ENCODE measurements at regions not wholly inside any gene's neighbourhood (a gene's known extent, or its start where the extent isn't known, plus 50 kb on each side); places are given as distances from the start of the nearest gene placed in this dataset.
A peak's percentile ranks its signal among the peaks of the same experiment; 100 is the strongest.

DNA sequence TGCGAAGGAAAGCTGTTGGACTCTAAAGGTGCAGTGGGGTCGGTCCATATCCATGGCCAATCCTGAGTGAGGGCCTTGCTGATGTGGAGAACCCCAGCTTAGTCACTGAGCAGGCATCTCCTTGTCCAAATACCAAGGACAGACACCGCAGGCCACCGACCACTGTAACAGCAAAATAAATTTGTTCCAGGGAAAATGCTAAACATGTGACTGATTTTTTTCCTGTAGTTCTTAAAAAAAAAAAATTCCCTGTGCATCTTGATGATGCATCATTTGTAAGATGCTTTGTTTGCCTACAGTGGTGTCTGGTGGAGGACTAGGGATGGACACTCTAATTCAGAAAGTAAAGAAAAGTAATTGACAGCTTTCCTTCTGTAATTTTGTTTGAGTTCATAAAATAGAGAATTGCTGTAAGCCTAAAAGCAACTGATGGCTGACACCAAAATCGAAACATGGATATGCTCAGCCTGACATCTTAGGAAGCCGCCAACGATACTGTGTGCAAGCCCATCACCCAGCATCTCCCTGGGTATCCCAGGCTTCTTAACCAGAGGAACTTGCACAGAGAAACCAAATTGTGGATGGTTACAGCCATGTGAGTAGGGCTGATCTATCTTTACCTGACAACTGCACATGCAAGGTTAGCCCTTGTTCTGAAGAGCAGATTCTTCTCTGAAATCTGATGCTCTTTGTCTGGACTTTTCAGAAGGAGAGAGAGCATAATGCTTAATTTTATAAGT is 188.6 kb downstream of the ARL4C start:
- DNase-seq (ENCODE audit: low read depth in 2 of 2), result no peak

- DNase-seq (ENCODE audit: low read depth in 2 of 2), result no peak
Observed at GRCh38 chr2:234307322-234307961, 189.4 kb downstream of the ARL4C start.

- DNase-seq (ENCODE audit: low read depth in 2 of 2), result no peak
Observed at GRCh38 chr2:234306426-234307173, 190.3 kb downstream of the ARL4C start.

DNA sequence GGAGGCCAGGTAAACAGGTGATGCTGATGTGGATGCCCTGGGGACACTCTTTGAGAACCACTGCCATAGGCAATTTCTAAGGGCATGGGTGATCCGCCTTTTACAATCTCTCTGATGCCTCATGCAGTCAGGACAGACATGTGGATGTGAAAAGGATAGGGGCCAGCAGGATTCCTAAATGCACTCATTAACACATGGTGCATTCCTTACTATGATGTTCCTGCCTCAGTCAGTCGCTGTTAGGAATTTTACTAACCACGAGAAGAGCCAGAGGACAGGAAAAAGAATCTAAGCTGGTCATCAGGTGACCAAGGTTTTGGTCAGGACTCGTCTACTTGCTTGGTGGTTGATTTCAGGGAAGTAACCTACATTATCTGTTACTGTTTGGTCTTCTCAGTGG is 191.0 kb downstream of the ARL4C start:
- DNase-seq (ENCODE audit: low read depth in 2 of 2), result no peak

GRCh38 chr2:234304950-234305349 is 191.9 kb downstream of the ARL4C start:
- no peak for DNase-seq (ENCODE audit: low read depth in 2 of 2)

DNA sequence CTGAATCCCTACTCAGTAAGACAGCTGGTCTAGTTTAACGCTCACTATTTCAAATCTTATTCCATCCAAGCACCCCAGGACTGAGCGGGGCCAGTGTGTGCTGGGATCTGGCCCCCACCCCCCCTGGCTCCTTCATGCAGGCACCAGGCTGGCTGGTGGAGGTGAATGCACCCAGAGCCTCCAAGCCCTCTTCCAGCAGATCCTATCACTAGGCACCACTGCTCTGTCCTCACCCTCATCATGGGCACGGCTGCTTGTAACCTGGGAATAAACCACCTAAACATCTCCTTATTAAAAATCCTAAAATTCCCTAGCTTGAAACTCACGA is 194.3 kb downstream of the ARL4C start:
- DNase-seq (ENCODE audit: low read depth in 2 of 2), result no peak

DNA sequence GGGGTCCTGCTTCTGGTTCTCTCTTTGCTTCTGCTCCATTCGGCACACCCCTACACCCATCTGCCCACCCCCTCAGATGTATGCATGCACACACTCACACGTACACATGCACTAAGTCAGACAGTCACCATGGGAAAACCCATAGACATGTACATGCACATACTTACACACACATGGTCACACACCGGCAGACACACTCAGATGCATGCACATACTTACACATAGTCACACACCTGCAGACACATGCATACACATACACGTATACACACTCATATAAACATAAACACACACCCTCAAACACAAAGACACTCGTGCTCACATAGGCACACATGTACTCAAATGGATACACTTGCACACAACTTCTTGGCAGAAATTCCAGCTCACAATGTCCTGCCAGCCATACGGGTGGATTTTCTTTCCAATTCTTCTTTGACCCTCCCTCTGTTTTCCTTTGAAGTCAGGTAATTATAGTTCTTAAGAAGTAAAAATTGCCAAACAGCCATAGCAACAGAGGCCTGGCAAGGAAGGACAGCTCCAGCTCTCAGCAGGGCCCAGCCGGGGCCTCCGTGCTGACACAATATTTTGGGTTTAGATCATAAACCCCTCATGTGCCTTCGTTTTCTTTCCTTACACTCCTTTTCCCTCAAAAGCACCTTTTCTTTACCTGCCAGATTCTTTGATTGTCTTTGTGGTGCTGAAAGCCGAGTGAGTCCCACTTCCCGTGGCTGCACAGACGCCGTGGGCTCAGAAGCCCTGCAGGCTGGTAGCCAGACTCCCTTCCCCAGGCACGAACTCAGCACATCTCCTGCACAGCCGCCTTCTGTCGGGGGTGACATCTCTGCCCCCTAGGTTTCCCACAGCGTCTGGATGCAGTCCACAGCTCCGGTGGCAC is 195.7 kb downstream of the ARL4C start:
- DNase-seq (ENCODE audit: low read depth in 2 of 2), result no peak

GRCh38 chr2:234300391-234300925 is 196.4 kb downstream of the ARL4C start:
- DNase-seq (ENCODE audit: low read depth in 2 of 2), result no peak

GRCh38 chr2:234298918-234299317 is 198.0 kb downstream of the ARL4C start:
- no peak for DNase-seq (ENCODE audit: low read depth in 2 of 2)

- no peak for DNase-seq (ENCODE audit: low read depth in 2 of 2)
Observed at GRCh38 chr2:234296991-234297390, 199.9 kb downstream of the ARL4C start.

GRCh38 chr2:234293973-234294372 is 202.9 kb downstream of the ARL4C start:
- peak in 1 of 2 donors; percentile 49 for DNase-seq (ENCODE audit: low read depth in 2 of 2)

DNA sequence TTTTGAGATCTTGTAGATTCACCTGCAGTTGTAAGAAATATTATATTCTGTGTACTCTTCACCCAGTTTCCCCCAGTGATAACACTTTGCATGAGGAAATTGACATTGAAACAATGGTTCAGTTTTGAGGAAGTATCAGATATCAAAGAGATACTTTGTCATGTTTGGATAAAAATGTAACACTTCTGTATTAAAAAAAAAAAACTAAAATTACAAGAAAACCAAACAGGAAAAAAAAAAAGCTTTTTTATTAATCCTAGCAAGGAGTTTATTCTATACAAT is 204.0 kb downstream of the ARL4C start:
- no peak for DNase-seq (ENCODE audit: low read depth in 2 of 2)

DNA sequence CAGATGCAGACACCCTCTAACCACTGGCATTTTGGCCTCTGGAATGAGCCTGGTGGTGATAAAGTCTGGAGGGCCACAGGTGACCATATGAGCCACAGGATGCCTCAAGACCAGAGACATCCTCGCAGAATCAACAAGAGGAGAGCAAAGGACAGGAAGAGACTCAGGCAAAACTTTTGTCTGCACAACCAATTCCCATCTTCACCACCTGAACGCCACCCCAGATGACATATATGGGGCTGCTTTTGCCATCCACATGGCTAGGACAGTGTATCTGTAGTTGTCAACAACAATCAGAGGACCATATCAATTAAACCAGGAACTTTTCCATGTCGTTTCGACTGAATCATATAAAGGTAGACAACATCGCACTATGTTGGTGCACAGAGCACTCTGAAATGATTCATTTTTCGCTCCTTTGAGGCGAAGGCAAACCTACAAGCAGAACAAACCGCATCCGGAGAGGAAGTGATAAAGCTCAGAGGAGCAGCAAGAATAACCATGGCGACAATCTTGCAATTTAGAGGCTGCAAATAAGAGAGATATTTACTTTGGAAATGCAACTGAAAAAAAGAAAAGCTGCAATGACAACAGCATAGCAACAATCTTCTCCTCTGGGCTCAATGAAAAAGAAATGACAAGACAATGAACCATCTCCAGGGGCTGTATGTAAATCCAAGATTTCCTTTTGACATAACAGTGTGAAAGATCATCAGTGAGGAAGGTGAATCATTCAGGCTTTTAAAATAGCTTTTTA is 204.5 kb downstream of the ARL4C start:
- peak in 1 of 2 donors; percentile 85 for DNase-seq (ENCODE audit: low read depth in 2 of 2)

DNA sequence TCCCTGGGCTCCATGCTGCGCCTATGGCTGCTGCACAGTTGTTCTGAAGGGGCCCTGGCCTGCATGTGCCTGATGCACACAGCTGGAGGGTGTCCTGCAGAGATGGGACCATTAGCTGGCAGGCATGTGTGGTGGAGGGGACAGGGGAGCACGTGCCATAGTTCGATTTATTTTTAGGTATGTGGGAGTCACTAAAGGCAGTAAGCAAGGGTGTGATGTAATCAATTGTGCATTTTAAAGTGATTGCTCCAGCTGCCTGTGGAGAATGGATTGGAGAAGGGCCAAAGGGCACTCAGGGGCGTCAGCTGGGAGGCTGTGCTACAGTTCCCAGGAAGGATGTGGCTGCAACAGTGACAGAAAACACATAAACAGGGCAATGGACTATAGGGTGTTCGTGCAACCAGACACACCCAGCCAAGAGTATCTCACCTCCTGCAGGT is 205.1 kb downstream of the ARL4C start:
- DNase-seq (ENCODE audit: low read depth in 2 of 2), result peak; percentile 32 to 72

DNA sequence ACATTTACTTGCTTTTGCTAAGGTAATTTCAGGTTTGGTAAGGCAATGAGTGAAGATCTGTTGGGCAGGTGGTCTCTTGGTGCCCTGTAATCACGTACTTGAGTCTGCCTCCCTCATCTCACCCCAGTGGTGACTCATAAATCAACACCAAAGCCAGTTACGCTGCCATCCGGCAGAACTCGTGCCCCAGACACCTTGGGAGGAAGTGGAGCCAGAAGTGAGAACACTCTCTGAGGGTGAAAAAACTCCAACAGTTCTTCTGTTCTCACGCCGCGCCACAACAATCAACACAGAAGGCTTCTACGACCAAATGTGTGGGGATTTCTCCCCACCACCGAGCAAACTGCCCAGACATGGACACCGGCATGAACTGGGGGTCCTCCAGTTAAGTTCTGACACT is 206.2 kb downstream of the ARL4C start:
- DNase-seq (ENCODE audit: low read depth in 2 of 2), result peak in 1 of 2 donors; percentile 81

GRCh38 chr2:234289834-234290590 is 206.9 kb downstream of the ARL4C start:
- DNase-seq (ENCODE audit: low read depth in 2 of 2), result no peak

DNA sequence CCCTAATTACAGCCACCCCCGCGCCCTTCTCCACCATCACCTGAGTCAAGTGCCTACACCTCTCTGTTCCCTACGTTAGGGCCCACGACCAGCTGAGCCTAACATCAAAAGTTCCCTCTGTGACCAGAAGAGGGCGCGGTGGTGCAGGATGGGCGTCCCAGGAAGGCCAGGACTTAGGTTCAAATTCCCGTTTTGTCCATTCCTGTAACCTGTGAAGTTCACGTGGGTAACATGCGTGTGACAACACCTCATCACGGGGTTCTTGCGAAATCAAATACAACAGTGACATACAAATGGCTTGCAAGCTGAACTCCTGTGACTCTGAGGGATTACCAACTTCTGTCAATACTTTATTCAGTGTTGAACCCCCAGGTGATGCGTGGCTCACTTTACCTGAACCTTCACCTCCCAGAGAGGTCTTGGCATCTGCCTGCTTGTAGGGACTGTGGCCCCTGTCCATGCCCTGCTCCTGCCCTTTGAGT is 207.9 kb downstream of the ARL4C start:
- DNase-seq (ENCODE audit: low read depth in 2 of 2), result peak; percentile 57 to 65

DNA sequence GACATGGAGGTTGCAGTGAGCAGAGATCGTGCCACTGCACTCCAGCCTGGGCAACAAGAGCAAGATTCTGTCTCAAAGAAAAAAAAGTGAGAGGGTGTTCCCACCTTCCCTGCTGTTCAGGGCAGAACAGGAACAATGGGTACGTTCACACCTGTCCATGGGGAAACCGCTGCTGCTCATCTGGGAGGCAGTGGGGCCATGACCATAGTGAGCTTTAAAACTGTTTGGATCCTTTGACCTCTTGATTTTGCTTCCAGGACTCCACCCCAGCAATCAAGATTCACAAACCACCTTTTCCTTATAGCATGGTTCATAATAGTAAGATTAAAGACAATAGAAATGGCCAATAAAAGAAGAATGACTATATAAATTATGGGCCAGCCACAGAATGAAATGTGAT is 209.2 kb downstream of the ARL4C start:
- no peak for DNase-seq (ENCODE audit: low read depth in 2 of 2)

GRCh38 chr2:234286956-234287355 is 209.9 kb downstream of the ARL4C start:
- no peak for DNase-seq (ENCODE audit: low read depth in 2 of 2)

DNA sequence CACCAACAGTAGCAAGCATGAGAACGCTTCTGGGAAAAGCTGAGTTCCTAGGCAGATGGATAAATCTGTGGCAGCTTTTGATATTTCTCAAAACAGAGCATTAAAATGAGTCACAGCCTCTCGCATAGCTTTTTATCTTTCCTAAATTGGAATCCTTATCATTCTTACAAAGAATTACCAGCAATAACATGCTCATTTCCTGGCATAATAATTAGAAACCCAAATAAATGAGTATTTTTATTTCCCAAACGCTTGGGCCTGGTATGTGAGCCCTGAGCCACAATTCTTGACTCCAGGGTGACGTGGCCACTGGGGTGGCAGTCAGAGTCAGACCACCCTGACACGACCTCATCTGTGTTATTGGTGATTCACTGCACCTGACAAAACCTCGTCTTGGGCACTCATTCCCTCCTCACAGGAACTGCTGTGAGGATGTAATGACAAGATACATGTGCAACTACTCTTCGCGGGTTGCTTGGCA is 210.7 kb downstream of the ARL4C start:
- peak in 1 of 2 donors; percentile 16 for DNase-seq (ENCODE audit: low read depth in 2 of 2)

All from dermis microvascular lymphatic vessel endothelial cell (primary cell).